WTC11 (cell line): ENCODE measurements at regions not wholly inside any gene's neighbourhood (a gene's known extent, or its start where the extent isn't known, plus 50 kb on each side); places are given as distances from the start of the nearest gene placed in this dataset.

Source experiments
- ATAC-seq: fragments of 200-7000 bp; cut with Tn5 transposase; 2 replicates; pipeline ENCODE4 v1.10.0; 2021; ENCODE audit warnings: mild to moderate bottlenecking, moderate library complexity
- CTCF ChIA-PET: fragments of 300-600 bp; sonication (Branson Sonifier 250); formaldehyde crosslinking; loops from one replicate; lab custom pipeline; 2021; ENCODE audit warnings: antibody characterized with exemption; lab: Charles Lee
- POLR2A ChIA-PET: fragments of 350-600 bp; sonication (Branson Sonifier 250); formaldehyde crosslinking; loops from one replicate; lab custom pipeline; 2021; ENCODE audit warnings: antibody characterized with exemption; lab: Charles Lee
- DNase-seq: peaks from one replicate; pipeline ENCODE4 v3.0.0; 2021; ENCODE audit warnings: low spot score
- H3K27ac Mint-ChIP-seq: 2 replicates; pipeline ENCODE4 v1.8.0; 2021; ENCODE audit warnings: mixed read lengths
- H3K27me3 Mint-ChIP-seq: 2 replicates; pipeline ENCODE4 v1.8.0; 2021; ENCODE audit warnings: low read depth, mild to moderate bottlenecking, moderate library complexity, mixed read lengths
- H3K36me3 Mint-ChIP-seq: 2 replicates; pipeline ENCODE4 v1.8.0; 2021; ENCODE audit warnings: mixed read lengths
- H3K4me1 Mint-ChIP-seq: 2 replicates; pipeline ENCODE4 v1.8.0; 2022; ENCODE audit warnings: mixed read lengths
- H3K4me3 Mint-ChIP-seq: 2 replicates; pipeline ENCODE4 v1.8.0; 2021; ENCODE audit warnings: mild to moderate bottlenecking, moderate library complexity, mixed read lengths
- H3K9me3 Mint-ChIP-seq: 2 replicates; pipeline ENCODE4 v1.8.0; 2021; ENCODE audit warnings: mixed read lengths
- ATF2 ChIP-seq: sonication (generic); formaldehyde crosslinking; IDR thresholded peaks from 2 replicates; pipeline ENCODE4 v1.8.1; 2022; ENCODE audit warnings: low read depth, missing genetic modification reagents, borderline replicate concordance
- CBFB ChIP-seq: sonication (generic); formaldehyde crosslinking; IDR thresholded peaks from 2 replicates; pipeline ENCODE4 v1.8.1; 2022; ENCODE audit warnings: mild to moderate bottlenecking, low read depth, missing genetic modification reagents
- CTCF ChIP-seq: fragments of 200-600 bp; IDR thresholded peaks from 2 replicates; pipeline ENCODE4 v1.8.0; 2022; ENCODE audit warnings: antibody characterized with exemption
- ERG ChIP-seq: fragments of 250-450 bp; sonication (Bioruptor Pico); IDR thresholded peaks from 2 replicates; pipeline ENCODE4 v1.8.0; 2021; ENCODE audit warnings: mild to moderate bottlenecking
- GABPB1 ChIP-seq: sonication (generic); formaldehyde crosslinking; IDR thresholded peaks from 2 replicates; pipeline ENCODE4 v1.8.1; 2023; ENCODE audit warnings: mild to moderate bottlenecking, missing genetic modification reagents
- IRF2 ChIP-seq: sonication (generic); formaldehyde crosslinking; IDR thresholded peaks from 2 replicates; pipeline ENCODE4 v1.8.0; 2022; ENCODE audit warnings: low read depth, missing genetic modification reagents, borderline replicate concordance
- JAZF1 ChIP-seq: fragments of 250-450 bp; sonication (Bioruptor Pico); IDR thresholded peaks from 2 replicates; pipeline ENCODE4 v1.9.0; 2021; ENCODE audit warnings: moderate library complexity, mild to moderate bottlenecking, inconsistent platforms
- KAT7 ChIP-seq: sonication (generic); formaldehyde crosslinking; IDR thresholded peaks from 2 replicates; pipeline ENCODE4 v1.8.1; 2023; ENCODE audit warnings: missing genetic modification reagents, mild to moderate bottlenecking, borderline replicate concordance
- MXD4 ChIP-seq: fragments of 250-450 bp; sonication (Bioruptor Pico); IDR thresholded peaks from 2 replicates; pipeline ENCODE4 v1.8.0; 2021; ENCODE audit warnings: mild to moderate bottlenecking, moderate library complexity, borderline replicate concordance
- MYBL2 ChIP-seq: sonication (generic); formaldehyde crosslinking; IDR thresholded peaks from 2 replicates; pipeline ENCODE4 v1.8.1; 2023; ENCODE audit warnings: mild to moderate bottlenecking, moderate library complexity, missing genetic modification reagents
- NR3C1 ChIP-seq: sonication (generic); formaldehyde crosslinking; conservative IDR thresholded peaks from 2 replicates; pipeline ENCODE4 v1.8.1; 2023; ENCODE audit warnings: low read depth, mild to moderate bottlenecking, missing genetic modification reagents
- PRDM15 ChIP-seq: sonication (generic); formaldehyde crosslinking; IDR thresholded peaks from 2 replicates; pipeline ENCODE4 v1.8.0; 2022; ENCODE audit warnings: missing genetic modification reagents
- PREB ChIP-seq: sonication (generic); formaldehyde crosslinking; IDR thresholded peaks from 2 replicates; pipeline ENCODE4 v1.8.1; 2022; ENCODE audit warnings: mild to moderate bottlenecking, missing genetic modification reagents, moderate library complexity, borderline replicate concordance
- SMAD3 ChIP-seq: sonication (generic); formaldehyde crosslinking; IDR thresholded peaks from 2 replicates; pipeline ENCODE4 v1.8.0; 2022; ENCODE audit warnings: missing genetic modification reagents, mild to moderate bottlenecking, borderline replicate concordance
- TCF7 ChIP-seq: sonication (generic); formaldehyde crosslinking; IDR thresholded peaks from 2 replicates; pipeline ENCODE4 v1.8.0; 2022; ENCODE audit warnings: mild to moderate bottlenecking, low read depth, missing genetic modification reagents, moderate library complexity
- TEAD4 ChIP-seq: sonication (generic); formaldehyde crosslinking; IDR thresholded peaks from 2 replicates; pipeline ENCODE4 v1.8.0; 2022; ENCODE audit warnings: mild to moderate bottlenecking, missing genetic modification reagents
- USF2 ChIP-seq: sonication (generic); formaldehyde crosslinking; IDR thresholded peaks from 2 replicates; pipeline ENCODE4 v1.8.1; 2023; ENCODE audit warnings: mild to moderate bottlenecking, missing genetic modification reagents, moderate library complexity

- peak; percentile 38 for DNase-seq
- H3K4me3 Mint-ChIP-seq, result no peak overlapping the region
- POLR2A ChIA-PET, result no interaction called here
These were observed 70.1 kb upstream of the CABCOCO1 start for GRCh38 chr10:61592581-61592980.

GRCh38 chr10:61589547-61590243 is 73.0 kb upstream of the CABCOCO1 start:
- no peaks in the 10 kb centered on the region for H3K9me3 Mint-ChIP-seq
- ChIA-PET CTCF (no interaction called here), POLR2A (no interaction called here)
- TF ChIP-seq GABPB1 (CRISPR knock-in tag), result no peak
- no peak for TF ChIP-seq PRDM15
- TF ChIP-seq IRF2 (CRISPR knock-in tag), result no peak
- no peak for TF ChIP-seq ATF2
- no peak for TF ChIP-seq PREB (CRISPR knock-in tag)
- no peak for TF ChIP-seq JAZF1 (CRISPR knock-in tag)
- no peak overlapping the region for H3K27ac Mint-ChIP-seq
- no peaks in the 10 kb centered on the region for H3K36me3 Mint-ChIP-seq
- ATAC-seq (no peak), DNase-seq (no peak)
- peaks cover 29% of the 10 kb centered on the region for H3K4me1 Mint-ChIP-seq
- no peaks in the 10 kb centered on the region for H3K27me3 Mint-ChIP-seq
- H3K4me3 Mint-ChIP-seq, result no peak overlapping the region

More at GRCh38 chr10:61592581-61592980, 70.1 kb upstream of the CABCOCO1 start:
- ATAC-seq, result peak; percentile 89
- Mint-ChIP-seq H3K9me3 (no peaks in the 10 kb centered on the region), H3K4me1 (peaks cover 44% of the 10 kb centered on the region), H3K27me3 (no peaks in the 10 kb centered on the region), H3K36me3 (no peaks in the 10 kb centered on the region), H3K27ac (no peak overlapping the region)
- TF ChIP-seq CTCF (no peak), SMAD3 (CRISPR knock-in tag) (no peak), TCF7 (CRISPR knock-in tag) (no peak), CBFB (CRISPR knock-in tag) (no peak), ERG (no peak), USF2 (CRISPR knock-in tag) (no peak), MXD4 (CRISPR knock-in tag) (no peak), NR3C1 (CRISPR knock-in tag) (no peak), KAT7 (CRISPR knock-in tag) (no peak), TEAD4 (no peak), MYBL2 (CRISPR knock-in tag) (no peak)
- CTCF ChIA-PET, result no interaction called here
